GM23248 (cell line): ENCODE measurements at regions not wholly inside any gene's neighbourhood (a gene's known extent, or its start where the extent isn't known, plus 50 kb on each side); places are given as distances from the start of the nearest gene placed in this dataset.

Source experiments
- EZH2 ChIP-seq: fragments of 200-600 bp; sonication (generic); IDR thresholded peaks from 2 replicates; pipeline ENCODE4 v1.6.1; 2018; ENCODE audit warnings: antibody characterized with exemption, mild to moderate bottlenecking; ENCODE audit not compliant: insufficient read depth, poor library complexity, severe bottlenecking
- EZH2phosphoT487 ChIP-seq: fragments of 200-600 bp; sonication (generic); IDR thresholded peaks from 2 replicates; pipeline ENCODE4 v1.6.1; 2018; ENCODE audit warnings: antibody characterized with exemption, moderate library complexity, mild to moderate bottlenecking, low read depth; ENCODE audit not compliant: insufficient read depth

DNA sequence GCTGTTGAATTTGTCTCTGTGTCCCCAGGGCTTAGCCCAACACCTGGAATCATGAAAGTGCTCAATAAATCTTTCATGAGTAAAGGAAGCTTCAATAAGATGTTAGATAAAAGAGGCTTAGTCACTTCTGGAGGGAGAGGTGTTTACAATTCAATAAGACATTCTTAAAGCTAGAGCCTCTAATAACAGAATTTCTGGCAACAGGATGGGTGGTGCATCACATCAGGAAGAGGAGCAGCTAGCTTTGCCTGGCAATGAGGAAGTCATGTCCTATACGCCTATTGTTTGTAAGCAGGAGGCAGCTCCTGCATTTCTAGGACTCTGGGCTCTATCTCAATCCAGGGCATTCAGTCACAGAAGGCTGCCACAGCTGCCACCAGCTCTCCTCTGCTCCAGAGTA is 638.5 kb downstream of the EPM2A start:
- TF ChIP-seq EZH2 (no peak), EZH2phosphoT487 (no peak)
